ENCODE measurements at regions not wholly inside any gene's neighbourhood (a gene's known extent, or its start where the extent isn't known, plus 50 kb on each side); places are given as distances from the start of the nearest gene placed in this dataset.

DNA sequence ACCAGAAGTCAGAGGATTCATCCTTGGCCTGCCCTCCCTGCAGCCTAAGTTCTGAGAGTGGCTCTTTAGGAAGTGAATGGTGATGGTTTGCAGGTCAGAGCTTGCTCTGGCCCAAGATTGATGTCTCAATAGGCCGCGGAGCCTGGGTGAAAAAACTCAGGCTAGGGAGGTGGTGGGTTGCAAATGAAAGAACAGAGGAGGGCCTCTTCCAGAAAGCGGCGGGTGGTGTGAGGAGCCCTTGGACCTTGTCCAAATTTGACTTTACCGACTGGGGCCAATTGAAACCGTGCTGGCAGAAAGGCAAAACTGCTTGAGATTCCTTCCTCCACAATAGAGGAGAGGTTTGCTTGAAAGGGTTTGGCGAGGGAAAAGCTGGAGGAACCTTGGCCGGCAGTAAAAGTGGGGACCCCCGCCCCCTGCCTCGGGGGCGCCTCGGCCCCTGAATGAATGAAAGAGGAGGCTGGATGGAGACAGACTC lies 331.3 kb downstream of the SEC14L1 start:
- Histone ChIP-seq H2BK20ac (ENCODE audit: low read length) (no peak overlapping the region), H3K56ac (replicated peaks; ENCODE audit: insufficient read length, low read depth, low read length) (no peak overlapping the region), H3K14ac (ENCODE audit: insufficient read length) (no peak overlapping the region), H3K79me2 (ENCODE audit: control insufficient read depth in 1 of 2, insufficient read depth in 2 of 2, low read length in 2 of 2) (peaks cover 6 to 77% of the 10 kb centered on the region in 2 experiments), H2AFZ (ENCODE audit: low read length) (no peak overlapping the region), H2BK15ac (ENCODE audit: low read length) (peak overlapping the region; percentile 19; the same call in 1 of the 2 replicates), H4K20me1 (replicated peaks in 1 of 2; ENCODE audit: control insufficient read depth in 1 of 2, insufficient read depth in 2 of 2, low read length in 2 of 2) (peaks cover 6 to 13% of the 10 kb centered on the region in 2 experiments), H2BK12ac (ENCODE audit: low read depth, low read length) (no peak overlapping the region; the same call in 1 of the 2 replicates), H4K8ac (ENCODE audit: extremely low read depth, insufficient read depth, low read length) (no peak overlapping the region; the same call in 1 of the 2 replicates), H3K9ac (replicated peaks in 1 of 4; ENCODE audit: extremely low read depth in 1 of 4, low read depth in 3 of 4, low read length in 3 of 4) (peak overlapping the region in 2 of 4 experiments; percentile 26 to 48; a peak in 4 of 7 replicates), H2BK120ac (replicated peaks; ENCODE audit: low read depth, low read length) (peak overlapping the region; percentile 48), H3K4me2 (ENCODE audit: insufficient read depth in 1 of 2, low read depth in 2 of 2, low read length in 2 of 2) (peak overlapping the region; percentile 49 to 63), H3K79me1 (ENCODE audit: low read depth, low read length) (peaks cover 35% of the 10 kb centered on the region), H3K27ac (ENCODE audit: low read depth, low read length) (peak overlapping the region; percentile 76), H3K23me2 (ENCODE audit: low read depth, low read length) (peaks cover 11% of the 10 kb centered on the region; the same call in 1 of the 2 replicates), H3K4me3 (ENCODE audit: extremely low read depth in 1 of 4, insufficient read depth in 2 of 4, low read depth in 3 of 4, low read length in 4 of 4) (peak overlapping the region in 1 of 4 experiments; percentile 17; a peak in 2 of 8 replicates), H3K23ac (ENCODE audit: insufficient read length) (no peak overlapping the region), H3K27me3 (replicated peaks in 1 of 4; ENCODE audit: control insufficient read depth in 3 of 4, extremely low read depth in 1 of 4, insufficient read depth in 3 of 4, low read length in 3 of 4) (no peaks in the 10 kb centered on the region), H2AK5ac (ENCODE audit: low read depth, low read length) (peak overlapping the region; percentile 57; the same call in 1 of the 2 replicates), H3K36me3 (ENCODE audit: control insufficient read depth in 2 of 4, insufficient read depth in 4 of 4, low read length in 3 of 4) (peaks cover 0 to 6% (median 2%) of the 10 kb centered on the region in 4 experiments; a peak in 4 of 8 replicates), H3K18ac (ENCODE audit: extremely low read depth, low read length) (peak overlapping the region; percentile 88), H4K5ac (ENCODE audit: insufficient read length, low read depth, low read length) (peak overlapping the region; percentile 66), H4K91ac (replicated peaks; ENCODE audit: insufficient read length, low read length) (peak overlapping the region; percentile 82), H3K4ac (replicated peaks; ENCODE audit: insufficient read length, low read depth, low read length) (peak overlapping the region; percentile 48), H3K9me3 (ENCODE audit: insufficient read depth in 2 of 2, low read depth in 1 of 2, low read length in 1 of 2) (no peaks in the 10 kb centered on the region), H3K4me1 (replicated peaks in 1 of 4; ENCODE audit: control insufficient read depth in 3 of 4, insufficient read depth in 4 of 4, low read length in 3 of 4) (peaks cover 29 to 66% (median 45%) of the 10 kb centered on the region in 4 experiments), H2BK5ac (ENCODE audit: low read depth, low read length) (peak overlapping the region; percentile 83)
- WGBS, 2 experiments (ENCODE audit: extremely low coverage in 1 of 2, insufficient coverage in 1 of 2, insufficient read length in 1 of 2, insufficient replicate concordance in 2 of 2, low coverage in 1 of 2, low lambda C conversion rate in 2 of 2, missing lambda C conversion rate in 1 of 2): 30% methylated on average over 12 of the region's 12 CpGs; no CpG with 5 or more reads in 1 of the 2 experiments
- POLR2A ChIA-PET (ENCODE audit: partially characterized antibody): interaction anchor here (1.0 to 6.1 kb wide), 5 partner anchors 9 to 42 kb away, joined by 3 to 33 read pairs (median 3); no protein-coding TSS in a partner anchor
- CTCF ChIA-PET (ENCODE audit: partially characterized antibody): interaction anchor here (0.7 to 3.2 kb wide), 14 partner anchors 10 to 98 kb away, joined by 3 to 29 read pairs (median 3); no protein-coding TSS in a partner anchor
- DNase-seq (ENCODE audit: low read depth in 1 of 2, low spot score in 2 of 2): no peak
- FAIRE-seq: no peak
- TF ChIP-seq FOSL1 (IDR thresholded peaks at IDR 0.05; ENCODE audit: insufficient read depth, low read depth, low read length): no peak
- TF ChIP-seq BACH1 (IDR thresholded peaks at IDR 0.05; ENCODE audit: low read length): no peak
- no peak for TF ChIP-seq NANOG (IDR thresholded peaks at IDR 0.05; ENCODE audit: insufficient read depth, low read depth, low read length, poor library complexity, severe bottlenecking)
- TF ChIP-seq, protein P1, sequence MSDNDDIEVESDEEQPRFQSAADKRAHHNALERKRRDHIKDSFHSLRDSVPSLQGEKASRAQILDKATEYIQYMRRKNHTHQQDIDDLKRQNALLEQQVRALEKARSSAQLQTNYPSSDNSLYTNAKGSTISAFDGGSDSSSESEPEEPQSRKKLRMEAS (IDR thresholded peaks at IDR 0.05): no peak
- no peak for TF ChIP-seq HDAC2 (IDR thresholded peaks at IDR 0.05; ENCODE audit: borderline replicate concordance in 1 of 2, low read depth in 2 of 2, low read length in 2 of 2)
- no peak for TF ChIP-seq RXRA (IDR thresholded peaks at IDR 0.05; ENCODE audit: insufficient read depth, low read depth, low read length)
- TF ChIP-seq CHD2 (IDR thresholded peaks at IDR 0.05; ENCODE audit: low read length): no peak
- no peak for TF ChIP-seq KDM4A (IDR thresholded peaks at IDR 0.05; ENCODE audit: low read depth, low read length, severe bottlenecking)
- TF ChIP-seq EZH2 (IDR thresholded peaks at IDR 0.05; ENCODE audit: low read depth, low read length, severe bottlenecking): no peak
- no peak for TF ChIP-seq NRF1 (IDR thresholded peaks at IDR 0.05; ENCODE audit: low read depth, low read length)
- no peak for TF ChIP-seq TAF7 (optimal IDR thresholded peaks at IDR 0.05; ENCODE audit: borderline replicate concordance, low read depth, low read length)
- TF ChIP-seq CREB1 (IDR thresholded peaks at IDR 0.05): no peak
